GM12874 (cell line): ENCODE measurements at regions not wholly inside any gene's neighbourhood (a gene's known extent, or its start where the extent isn't known, plus 50 kb on each side); places are given as distances from the start of the nearest gene placed in this dataset.

Source experiments
- CTCF ChIP-seq: IDR thresholded peaks from 2 replicates; pipeline ENCODE4 v1.5.1; 2011; ENCODE audit warnings: low read depth, mild to moderate bottlenecking, control low read depth, low read length, moderate library complexity; ENCODE audit not compliant: insufficient read depth

DNA sequence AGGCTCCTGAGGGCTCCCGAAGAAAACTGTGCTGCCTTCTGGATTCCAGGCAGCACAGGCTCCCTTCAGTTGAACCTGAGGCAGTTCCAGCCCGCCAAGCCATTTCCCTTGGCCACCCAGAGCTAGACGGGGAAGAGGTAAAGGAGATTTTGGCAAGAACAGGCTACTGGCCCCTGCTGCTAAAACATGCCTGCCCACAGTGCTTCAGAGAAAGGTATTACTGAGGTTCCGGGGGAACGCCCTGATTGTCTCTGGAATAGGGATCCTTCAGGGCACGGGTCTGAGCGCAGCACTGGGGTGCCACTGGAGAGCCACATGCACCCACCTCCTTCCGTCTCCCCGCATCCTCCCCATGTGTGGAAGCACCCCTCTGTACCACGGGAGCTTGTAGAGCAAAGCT lies 247.4 kb downstream of the BAMBI start:
- TF ChIP-seq CTCF, result no peak

GRCh38 chr10:28925121-28925663 lies 247.9 kb downstream of the BAMBI start:
- TF ChIP-seq CTCF, result no peak

- no peak for TF ChIP-seq CTCF
These were observed 249.6 kb downstream of the BAMBI start for GRCh38 chr10:28926932-28927331.

DNA sequence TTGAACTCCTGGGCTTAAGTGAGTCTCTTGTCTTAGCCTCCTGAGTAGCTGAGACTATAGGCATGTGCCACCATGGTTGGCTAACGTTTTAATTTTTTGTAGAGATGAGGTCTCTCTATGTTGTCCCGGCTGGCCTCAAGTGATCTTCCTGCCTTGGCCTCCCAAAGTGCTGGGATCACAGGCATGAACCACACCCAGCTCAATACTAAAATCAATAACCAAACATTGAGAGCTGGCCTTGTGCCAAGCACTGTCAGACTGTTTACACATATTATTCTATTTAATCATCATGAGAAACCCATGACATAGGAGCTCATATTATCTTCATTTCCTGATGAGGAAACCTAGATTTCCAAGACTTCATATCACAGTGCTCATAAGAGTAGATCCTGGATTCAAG lies 251.2 kb downstream of the BAMBI start:
- TF ChIP-seq CTCF, result no peak

DNA sequence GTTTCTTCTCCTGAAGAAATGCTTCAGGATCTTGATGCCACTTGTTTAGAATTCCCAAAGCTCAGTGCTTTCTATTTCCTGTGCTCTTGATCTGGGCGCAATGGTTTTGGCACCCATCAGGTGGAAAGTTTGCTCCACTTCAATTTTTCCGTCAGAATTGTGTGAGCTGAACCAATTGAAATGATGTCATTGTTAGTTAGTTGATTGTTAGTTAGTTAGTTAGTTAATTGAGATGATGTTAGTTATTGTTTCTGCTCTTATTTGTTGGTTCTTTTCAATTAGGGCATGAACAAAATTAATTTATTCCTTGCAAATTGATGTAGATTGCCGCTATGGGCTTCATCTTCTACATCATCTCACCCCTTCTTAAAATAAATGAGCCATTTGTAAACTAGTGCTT lies 252.6 kb downstream of the BAMBI start:
- TF ChIP-seq CTCF, result no peak

DNA sequence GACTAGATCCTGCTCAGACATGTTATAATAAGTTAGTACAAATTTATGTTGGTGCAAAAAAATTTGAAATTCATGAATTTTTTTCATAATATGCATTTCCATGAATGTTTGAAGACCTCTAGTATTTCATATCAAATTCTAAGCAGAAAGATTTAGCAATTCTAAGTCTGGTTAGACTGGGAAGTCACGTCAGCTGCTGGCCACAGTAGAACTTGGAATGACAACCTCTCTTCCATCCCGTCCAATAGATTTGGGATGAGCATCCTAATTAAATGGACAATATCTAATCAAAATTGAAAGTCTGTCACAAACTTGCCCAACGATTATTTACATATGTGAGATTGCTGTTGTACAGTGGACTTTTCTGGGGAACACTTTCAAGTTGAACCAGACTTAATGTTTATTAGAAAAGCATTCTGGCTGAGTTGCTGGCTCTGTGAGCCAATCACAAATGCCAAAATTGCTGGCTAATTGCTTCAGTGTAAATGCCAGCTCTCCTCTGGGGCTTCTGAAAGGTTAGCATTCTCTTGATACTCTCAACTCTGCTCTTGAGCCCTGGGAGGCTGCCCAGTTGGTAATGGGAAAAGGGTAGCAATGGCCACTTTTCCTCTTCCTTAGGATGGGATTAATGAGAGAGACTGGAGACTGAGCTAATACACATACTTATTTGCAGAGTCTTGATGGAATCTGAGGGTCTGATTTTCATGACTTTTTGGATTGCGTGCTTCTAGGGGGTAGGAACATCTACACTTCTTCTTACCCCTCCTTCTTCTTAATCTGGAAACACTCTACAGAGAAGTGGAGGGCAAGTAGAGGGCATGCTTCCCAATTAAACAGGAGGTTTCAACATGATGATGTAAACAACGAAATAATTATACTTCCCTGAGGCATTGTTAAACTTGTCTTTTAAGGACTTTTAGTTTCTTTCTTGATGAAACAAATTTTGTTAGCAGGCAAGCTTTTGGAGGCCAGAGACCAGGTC lies 253.5 kb downstream of the BAMBI start:
- no peak for TF ChIP-seq CTCF

- no peak for TF ChIP-seq CTCF
These were observed 257.7 kb downstream of the BAMBI start for GRCh38 chr10:28935061-28935460.
